ENCODE measurements at regions not wholly inside any gene's neighbourhood (a gene's known extent, or its start where the extent isn't known, plus 50 kb on each side); places are given as distances from the start of the nearest gene placed in this dataset.

DNA sequence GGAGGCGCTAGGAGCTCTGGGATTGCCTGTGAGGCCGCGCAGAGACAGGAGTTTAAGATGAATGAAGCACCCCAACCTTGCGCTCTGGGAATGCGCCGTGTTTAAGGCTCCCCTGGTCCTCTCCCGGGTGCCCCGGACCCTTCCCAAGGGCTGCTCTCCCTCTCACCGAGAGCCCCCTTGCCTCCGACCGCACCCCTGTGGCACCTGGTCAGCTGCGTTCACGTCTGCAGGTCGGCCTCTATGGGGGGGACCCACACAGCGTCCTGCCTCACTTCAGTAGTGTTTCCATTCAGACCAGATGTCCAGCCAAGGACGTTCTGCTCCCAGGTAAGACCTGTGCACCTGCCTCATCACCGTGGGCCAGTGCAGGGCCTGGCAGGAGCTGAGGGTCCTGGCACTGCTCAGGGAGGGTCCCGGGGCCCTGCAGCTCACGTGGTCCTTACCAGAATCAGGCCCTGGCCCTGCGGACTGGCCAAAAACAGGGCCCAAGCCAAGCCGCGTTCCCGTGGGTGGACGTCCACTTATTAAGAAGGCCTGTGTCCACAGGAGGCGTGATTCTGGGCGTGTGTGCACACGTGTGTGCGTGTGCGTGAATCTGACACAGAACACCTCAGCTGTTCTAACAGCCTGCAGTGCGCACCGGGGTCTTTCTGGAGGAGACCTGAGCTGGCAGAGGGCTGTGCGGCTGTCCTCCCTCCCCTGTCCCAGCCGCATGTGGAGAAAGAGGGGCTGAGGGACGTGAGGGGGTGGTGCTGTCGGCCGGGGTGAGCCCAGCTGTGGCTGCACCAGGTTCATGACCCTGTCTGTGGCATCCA is 79.9 kb upstream of the BHLHE23 start:
- TF ChIP-seq, protein P1, sequence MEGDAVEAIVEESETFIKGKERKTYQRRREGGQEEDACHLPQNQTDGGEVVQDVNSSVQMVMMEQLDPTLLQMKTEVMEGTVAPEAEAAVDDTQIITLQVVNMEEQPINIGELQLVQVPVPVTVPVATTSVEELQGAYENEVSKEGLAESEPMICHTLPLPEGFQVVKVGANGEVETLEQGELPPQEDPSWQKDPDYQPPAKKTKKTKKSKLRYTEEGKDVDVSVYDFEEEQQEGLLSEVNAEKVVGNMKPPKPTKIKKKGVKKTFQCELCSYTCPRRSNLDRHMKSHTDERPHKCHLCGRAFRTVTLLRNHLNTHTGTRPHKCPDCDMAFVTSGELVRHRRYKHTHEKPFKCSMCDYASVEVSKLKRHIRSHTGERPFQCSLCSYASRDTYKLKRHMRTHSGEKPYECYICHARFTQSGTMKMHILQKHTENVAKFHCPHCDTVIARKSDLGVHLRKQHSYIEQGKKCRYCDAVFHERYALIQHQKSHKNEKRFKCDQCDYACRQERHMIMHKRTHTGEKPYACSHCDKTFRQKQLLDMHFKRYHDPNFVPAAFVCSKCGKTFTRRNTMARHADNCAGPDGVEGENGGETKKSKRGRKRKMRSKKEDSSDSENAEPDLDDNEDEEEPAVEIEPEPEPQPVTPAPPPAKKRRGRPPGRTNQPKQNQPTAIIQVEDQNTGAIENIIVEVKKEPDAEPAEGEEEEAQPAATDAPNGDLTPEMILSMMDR (IDR thresholded peaks at IDR 0.05; ENCODE audit: low read depth, low read length, missing input control), result no peak
- TF ChIP-seq HNF4A (conservative IDR thresholded peaks at IDR 0.05), result no peak
- TF ChIP-seq TAF1 (conservative IDR thresholded peaks at IDR 0.05), result no peak
- TF ChIP-seq SP1 (IDR thresholded peaks at IDR 0.05), result no peak
- no peak for TF ChIP-seq RAD21 (IDR thresholded peaks at IDR 0.05)
- TF ChIP-seq YY1 (IDR thresholded peaks at IDR 0.05), result no peak
- TF ChIP-seq, protein P2, sequence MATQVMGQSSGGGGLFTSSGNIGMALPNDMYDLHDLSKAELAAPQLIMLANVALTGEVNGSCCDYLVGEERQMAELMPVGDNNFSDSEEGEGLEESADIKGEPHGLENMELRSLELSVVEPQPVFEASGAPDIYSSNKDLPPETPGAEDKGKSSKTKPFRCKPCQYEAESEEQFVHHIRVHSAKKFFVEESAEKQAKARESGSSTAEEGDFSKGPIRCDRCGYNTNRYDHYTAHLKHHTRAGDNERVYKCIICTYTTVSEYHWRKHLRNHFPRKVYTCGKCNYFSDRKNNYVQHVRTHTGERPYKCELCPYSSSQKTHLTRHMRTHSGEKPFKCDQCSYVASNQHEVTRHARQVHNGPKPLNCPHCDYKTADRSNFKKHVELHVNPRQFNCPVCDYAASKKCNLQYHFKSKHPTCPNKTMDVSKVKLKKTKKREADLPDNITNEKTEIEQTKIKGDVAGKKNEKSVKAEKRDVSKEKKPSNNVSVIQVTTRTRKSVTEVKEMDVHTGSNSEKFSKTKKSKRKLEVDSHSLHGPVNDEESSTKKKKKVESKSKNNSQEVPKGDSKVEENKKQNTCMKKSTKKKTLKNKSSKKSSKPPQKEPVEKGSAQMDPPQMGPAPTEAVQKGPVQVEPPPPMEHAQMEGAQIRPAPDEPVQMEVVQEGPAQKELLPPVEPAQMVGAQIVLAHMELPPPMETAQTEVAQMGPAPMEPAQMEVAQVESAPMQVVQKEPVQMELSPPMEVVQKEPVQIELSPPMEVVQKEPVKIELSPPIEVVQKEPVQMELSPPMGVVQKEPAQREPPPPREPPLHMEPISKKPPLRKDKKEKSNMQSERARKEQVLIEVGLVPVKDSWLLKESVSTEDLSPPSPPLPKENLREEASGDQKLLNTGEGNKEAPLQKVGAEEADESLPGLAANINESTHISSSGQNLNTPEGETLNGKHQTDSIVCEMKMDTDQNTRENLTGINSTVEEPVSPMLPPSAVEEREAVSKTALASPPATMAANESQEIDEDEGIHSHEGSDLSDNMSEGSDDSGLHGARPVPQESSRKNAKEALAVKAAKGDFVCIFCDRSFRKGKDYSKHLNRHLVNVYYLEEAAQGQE (IDR thresholded peaks at IDR 0.05), result no peak
- no peak for TF ChIP-seq MAX (IDR thresholded peaks at IDR 0.05)
- no peak for TF ChIP-seq GABPA (IDR thresholded peaks at IDR 0.05 in 1 of 2, conservative IDR thresholded peaks at IDR 0.05 in 1 of 2)
